H9 (cell line): ENCODE measurements at regions not wholly inside any gene's neighbourhood (a gene's known extent, or its start where the extent isn't known, plus 50 kb on each side); places are given as distances from the start of the nearest gene placed in this dataset.

Source experiments
- DNase-seq: peaks from one replicate; pipeline ENCODE4 v3.0.0-alpha.2; 2017
- H2AFZ ChIP-seq: one replicate; pipeline ENCODE4 v1.6.1; 2013; ENCODE audit warnings: mild to moderate bottlenecking, low read length, control low read depth, moderate library complexity
- H2AK5ac ChIP-seq: 2 replicates; pipeline ENCODE4 v1.6.1; 2013; ENCODE audit warnings: low read length, control low read depth, mixed read lengths; ENCODE audit not compliant: insufficient read length
- H2BK120ac ChIP-seq: one replicate; pipeline ENCODE4 v1.6.1; 2013; ENCODE audit warnings: low read depth, mild to moderate bottlenecking, low read length, control low read depth, inconsistent platforms; ENCODE audit not compliant: poor library complexity, severe bottlenecking
- H2BK12ac ChIP-seq: 2 replicates; pipeline ENCODE4 v1.6.1; 2013; ENCODE audit warnings: low read length, control low read depth, mixed read lengths, low read depth; ENCODE audit not compliant: insufficient read length
- H2BK15ac ChIP-seq: 2 replicates; pipeline ENCODE4 v1.6.1; 2013; ENCODE audit warnings: low read depth, low read length, control low read depth
- H2BK20ac ChIP-seq: one replicate; pipeline ENCODE4 v1.6.1; 2013; ENCODE audit warnings: low read depth, mild to moderate bottlenecking, low read length, control low read depth, inconsistent platforms; ENCODE audit not compliant: poor library complexity, severe bottlenecking
- H2BK5ac ChIP-seq: 2 replicates; pipeline ENCODE4 v1.6.1; 2013; ENCODE audit warnings: low read length, control low read depth, mixed read lengths; ENCODE audit not compliant: insufficient read length
- H3K14ac ChIP-seq: 2 replicates; pipeline ENCODE4 v1.6.1; 2013; ENCODE audit warnings: low read length, control low read depth; ENCODE audit not compliant: insufficient read depth
- H3K18ac ChIP-seq: 2 replicates; pipeline ENCODE4 v1.6.1; 2013; ENCODE audit warnings: low read depth, mild to moderate bottlenecking, mixed read lengths, low read length, control low read depth; ENCODE audit not compliant: insufficient read length
- H3K23ac ChIP-seq: 2 replicates; pipeline ENCODE4 v1.6.1; 2013; ENCODE audit warnings: low read length, control low read depth, mixed read lengths, low read depth; ENCODE audit not compliant: insufficient read length
- H3K23me2 ChIP-seq: 2 replicates; pipeline ENCODE4 v1.6.1; 2013; ENCODE audit warnings: low read depth, mild to moderate bottlenecking, mixed read lengths, low read length, control low read depth; ENCODE audit not compliant: insufficient read length, poor library complexity, severe bottlenecking
- H3K27ac ChIP-seq: 2 replicates; pipeline ENCODE4 v1.5.1; 2013; ENCODE audit warnings: low read length, control low read depth, mixed read lengths, low read depth; ENCODE audit not compliant: insufficient read length
- H3K27me3 ChIP-seq: 2 replicates; pipeline ENCODE4 v1.6.1; 2013; ENCODE audit warnings: low read length, control low read depth, inconsistent platforms; ENCODE audit not compliant: insufficient read depth
- H3K4ac ChIP-seq: 2 replicates; pipeline ENCODE4 v1.6.1; 2013; ENCODE audit warnings: low read depth, mild to moderate bottlenecking, control low read depth, inconsistent platforms, low read length, moderate library complexity
- H3K4me1 ChIP-seq: 2 replicates; pipeline ENCODE4 v1.6.1; 2013; ENCODE audit warnings: low read length, control low read depth, inconsistent platforms; ENCODE audit not compliant: insufficient read depth
- H3K4me2 ChIP-seq: 2 replicates; pipeline ENCODE4 v1.6.1; 2013; ENCODE audit warnings: low read length, control low read depth, mixed read lengths; ENCODE audit not compliant: insufficient read length, insufficient read depth
- H3K56ac ChIP-seq: 2 replicates; pipeline ENCODE4 v1.6.1; 2013; ENCODE audit warnings: low read depth, mild to moderate bottlenecking, mixed read lengths, low read length, control low read depth; ENCODE audit not compliant: insufficient read length
- H3K79me1 ChIP-seq: 2 replicates; pipeline ENCODE4 v1.6.1; 2013; ENCODE audit warnings: low read depth, mild to moderate bottlenecking, moderate library complexity, low read length, control low read depth, inconsistent platforms; ENCODE audit not compliant: insufficient read depth, poor library complexity, severe bottlenecking
- H3K79me2 ChIP-seq: 2 replicates; pipeline ENCODE4 v1.6.1; 2013; ENCODE audit warnings: low read length, control low read depth, inconsistent platforms; ENCODE audit not compliant: insufficient read depth
- H3K9ac ChIP-seq: 2 replicates; pipeline ENCODE4 v1.6.1; 2013; ENCODE audit warnings: low read length, control low read depth, mixed read lengths; ENCODE audit not compliant: insufficient read length; ENCODE audit errors: extremely low read depth
- H3K9me3 ChIP-seq: one replicate; pipeline ENCODE4 v1.6.1; 2013; ENCODE audit warnings: low read depth, low read length, inconsistent platforms; ENCODE audit not compliant: control insufficient read depth
- H3T11ph ChIP-seq: one replicate; pipeline ENCODE4 v1.6.1; 2013; ENCODE audit warnings: mild to moderate bottlenecking, low read length, control low read depth, inconsistent platforms
- H4K20me1 ChIP-seq: one replicate; pipeline ENCODE4 v1.6.1; 2013; ENCODE audit not compliant: control insufficient read depth, insufficient read length, insufficient read depth
- H4K5ac ChIP-seq: 2 replicates; pipeline ENCODE4 v1.6.1; 2013; ENCODE audit warnings: low read depth, mild to moderate bottlenecking, mixed read lengths, low read length, control low read depth; ENCODE audit not compliant: insufficient read length
- H4K8ac ChIP-seq: replicated peaks from 2 replicates; pipeline ENCODE4 v1.6.1; 2013; ENCODE audit warnings: low read length, control low read depth, mixed read lengths, low read depth; ENCODE audit not compliant: insufficient read length
- H4K91ac ChIP-seq: 2 replicates; pipeline ENCODE4 v1.6.1; 2013; ENCODE audit warnings: low read depth, mild to moderate bottlenecking, moderate library complexity, mixed read lengths, low read length, control low read depth; ENCODE audit not compliant: insufficient read length
- H3K27ac Mint-ChIP-seq, 3 experiments: 2 replicates in 2 of 3; 3 replicates in 1 of 3; pipeline ENCODE4 v1.8.0; 2020 to 2021; ENCODE audit warnings: mixed read lengths in 3 of 3, mild to moderate bottlenecking in 1 of 3, moderate library complexity in 1 of 3
- H3K27me3 Mint-ChIP-seq: 2 replicates; pipeline ENCODE4 v1.8.0; 2021; ENCODE audit warnings: low read depth, mild to moderate bottlenecking, moderate library complexity, mixed read lengths
- H3K36me3 Mint-ChIP-seq, 3 experiments: 2 replicates in 2 of 3; 3 replicates in 1 of 3; pipeline ENCODE4 v1.8.0; 2020 to 2021; ENCODE audit warnings: low read depth in 3 of 3, mixed read lengths in 3 of 3; ENCODE audit not compliant: insufficient read depth in 1 of 3
- H3K4me1 Mint-ChIP-seq, 2 experiments: 2 replicates each; pipeline ENCODE4 v1.8.0; 2020; ENCODE audit warnings: mixed read lengths in 2 of 2
- H3K4me3 Mint-ChIP-seq, 2 experiments: 2 replicates in 1 of 2; 3 replicates in 1 of 2; pipeline ENCODE4 v1.8.0; 2020 to 2021; ENCODE audit warnings: mild to moderate bottlenecking in 2 of 2, mixed read lengths in 2 of 2, moderate library complexity in 1 of 2
- H3K9me3 Mint-ChIP-seq, 2 experiments: 2 replicates in 1 of 2; 3 replicates in 1 of 2; pipeline ENCODE4 v1.8.0; 2020; ENCODE audit warnings: mild to moderate bottlenecking in 2 of 2, mixed read lengths in 2 of 2, moderate library complexity in 1 of 2
- WGBS: extraction: QIAGEN DNeasy Blood & Tissue Kit; methylation state at CpG from one replicate; pipeline ENCODE4 v1.1.7; 2013; ENCODE audit warnings: missing lambda C conversion rate, low lambda C conversion rate, mixed read lengths; ENCODE audit not compliant: insufficient read length; ENCODE audit errors: extremely low coverage; 5-methylcytosine and 5-hydroxymethylcytosine counted together
- TF ChIP-seq, protein P1 (sequence below): fragments of 200-600 bp; sonication (generic); conservative IDR thresholded peaks from 3 replicates; pipeline ENCODE4 v1.8.0; 2021; ENCODE audit warnings: antibody characterized with exemption, mild to moderate bottlenecking

- Mint-ChIP-seq H3K4me3 (no peak overlapping the region), H3K27me3 (peaks cover 2% of the 10 kb centered on the region; the same call in 1 of the 2 replicates), H3K9me3 (no peaks in the 10 kb centered on the region), H3K4me1 (peaks cover 15 to 17% of the 10 kb centered on the region in 2 experiments), H3K27ac (no peak overlapping the region), H3K36me3 (no peaks in the 10 kb centered on the region)
- Histone ChIP-seq H2AK5ac (no peak overlapping the region), H4K91ac (no peak overlapping the region), H4K20me1 (no peaks in the 10 kb centered on the region), H2BK15ac (no peak overlapping the region), H3K18ac (no peak overlapping the region), H3K79me2 (no peaks in the 10 kb centered on the region), H3K4me1 (no peaks in the 10 kb centered on the region), H3K27ac (no peak overlapping the region), H3K23me2 (no peaks in the 10 kb centered on the region), H4K5ac (no peak overlapping the region), H4K8ac (no peak overlapping the region), H3K4ac (no peak overlapping the region), H3K79me1 (no peaks in the 10 kb centered on the region), H2BK5ac (no peak overlapping the region), H3K23ac (no peak overlapping the region), H3K27me3 (no peaks in the 10 kb centered on the region), H3T11ph (no peak overlapping the region), H2BK20ac (no peak overlapping the region), H3K9ac (no peak overlapping the region), H3K9me3 (no peaks in the 10 kb centered on the region), H2BK12ac (no peak overlapping the region), H3K56ac (no peak overlapping the region), H2AFZ (no peak overlapping the region), H2BK120ac (no peak overlapping the region), H3K14ac (no peak overlapping the region), H3K4me2 (no peak overlapping the region)
- no CpG with 5 or more reads among the region's 3 CpGs for WGBS
- DNase-seq: no peak
- TF ChIP-seq, protein P1, sequence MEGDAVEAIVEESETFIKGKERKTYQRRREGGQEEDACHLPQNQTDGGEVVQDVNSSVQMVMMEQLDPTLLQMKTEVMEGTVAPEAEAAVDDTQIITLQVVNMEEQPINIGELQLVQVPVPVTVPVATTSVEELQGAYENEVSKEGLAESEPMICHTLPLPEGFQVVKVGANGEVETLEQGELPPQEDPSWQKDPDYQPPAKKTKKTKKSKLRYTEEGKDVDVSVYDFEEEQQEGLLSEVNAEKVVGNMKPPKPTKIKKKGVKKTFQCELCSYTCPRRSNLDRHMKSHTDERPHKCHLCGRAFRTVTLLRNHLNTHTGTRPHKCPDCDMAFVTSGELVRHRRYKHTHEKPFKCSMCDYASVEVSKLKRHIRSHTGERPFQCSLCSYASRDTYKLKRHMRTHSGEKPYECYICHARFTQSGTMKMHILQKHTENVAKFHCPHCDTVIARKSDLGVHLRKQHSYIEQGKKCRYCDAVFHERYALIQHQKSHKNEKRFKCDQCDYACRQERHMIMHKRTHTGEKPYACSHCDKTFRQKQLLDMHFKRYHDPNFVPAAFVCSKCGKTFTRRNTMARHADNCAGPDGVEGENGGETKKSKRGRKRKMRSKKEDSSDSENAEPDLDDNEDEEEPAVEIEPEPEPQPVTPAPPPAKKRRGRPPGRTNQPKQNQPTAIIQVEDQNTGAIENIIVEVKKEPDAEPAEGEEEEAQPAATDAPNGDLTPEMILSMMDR: no peak
These were observed 251.0 kb upstream of the PPARGC1A start for GRCh38 chr4:24140892-24141291.
